Stimulated activated CD4-positive, alpha-beta T cell treated with anti-CD3 and anti-CD28 coated beads, Interleukin-1b, Interleukin-23, amount 100 ng/mL, for 1 hour (primary cell): ENCODE measurements at regions not wholly inside any gene's neighbourhood (a gene's known extent, or its start where the extent isn't known, plus 50 kb on each side); places are given as distances from the start of the nearest gene placed in this dataset.
"Not testable (repeated sequence)": the region's sequence is repeated elsewhere in the genome, so short reads cannot be mapped to it uniquely, and the experiment has no call there.

Source experiments
- DNase-seq, 2 donors: peaks; one replicate each; pipeline ENCODE4 v3.0.0-alpha.2; 2020; ENCODE audit warnings: low read depth in 2 of 2

- no peak for DNase-seq
Measured at GRCh38 chr5:82754759-82755158, 322.4 kb downstream of the TMEM167A start.

GRCh38 chr5:82754036-82754746 lies 323.0 kb downstream of the TMEM167A start:
- no peak for DNase-seq

GRCh38 chr5:82753374-82753773 lies 323.8 kb downstream of the TMEM167A start:
- no peak for DNase-seq

GRCh38 chr5:82749461-82749820 lies 327.8 kb downstream of the TMEM167A start:
- no peak for DNase-seq

- DNase-seq = no peak
Measured at GRCh38 chr5:82748688-82749460, 328.3 kb downstream of the TMEM167A start.

GRCh38 chr5:82747986-82748385 lies 329.2 kb downstream of the TMEM167A start:
- DNase-seq = no peak

- DNase-seq = no peak
Measured at GRCh38 chr5:82745016-82745415, 332.2 kb downstream of the TMEM167A start.

- DNase-seq = no peak
Measured at GRCh38 chr5:82738681-82739269, 338.4 kb downstream of the TMEM167A start.

- DNase-seq = no peak
Measured at GRCh38 chr5:82735160-82735789, 341.9 kb downstream of the TMEM167A start.

- DNase-seq = no peak
Measured at GRCh38 chr5:82734347-82734746, 342.8 kb downstream of the TMEM167A start.

- no peak for DNase-seq
Measured at GRCh38 chr5:82730913-82731312, 346.3 kb downstream of the TMEM167A start.

- DNase-seq = no peak
Measured at GRCh38 chr5:82728926-82729702, 348.1 kb downstream of the TMEM167A start.

- no peak for DNase-seq
Measured at GRCh38 chr5:82723168-82723567, 354.0 kb downstream of the TMEM167A start.

GRCh38 chr5:82721087-82721410 lies 356.1 kb downstream of the TMEM167A start:
- DNase-seq = no peak

- no peak for DNase-seq
Measured at GRCh38 chr5:82720213-82721086, 356.7 kb downstream of the TMEM167A start.

GRCh38 chr5:82719368-82719767 lies 357.8 kb downstream of the TMEM167A start:
- DNase-seq = no peak

- no peak for DNase-seq
Measured at GRCh38 chr5:82717738-82718137, 359.5 kb downstream of the TMEM167A start.

- not testable (repeated sequence) for DNase-seq
Measured at GRCh38 chr5:82714732-82715131, 362.5 kb downstream of the TMEM167A start.

GRCh38 chr5:82713811-82714210 lies 363.4 kb downstream of the TMEM167A start:
- DNase-seq = no peak

GRCh38 chr5:82707741-82708140 lies 369.5 kb downstream of the TMEM167A start:
- no peak for DNase-seq

- no peak for DNase-seq
Measured at GRCh38 chr5:82704381-82704780, 372.8 kb downstream of the TMEM167A start.
